ENCODE measurements at regions not wholly inside any gene's neighbourhood (a gene's known extent, or its start where the extent isn't known, plus 50 kb on each side); places are given as distances from the start of the nearest gene placed in this dataset.

- TF ChIP-seq, protein P1, sequence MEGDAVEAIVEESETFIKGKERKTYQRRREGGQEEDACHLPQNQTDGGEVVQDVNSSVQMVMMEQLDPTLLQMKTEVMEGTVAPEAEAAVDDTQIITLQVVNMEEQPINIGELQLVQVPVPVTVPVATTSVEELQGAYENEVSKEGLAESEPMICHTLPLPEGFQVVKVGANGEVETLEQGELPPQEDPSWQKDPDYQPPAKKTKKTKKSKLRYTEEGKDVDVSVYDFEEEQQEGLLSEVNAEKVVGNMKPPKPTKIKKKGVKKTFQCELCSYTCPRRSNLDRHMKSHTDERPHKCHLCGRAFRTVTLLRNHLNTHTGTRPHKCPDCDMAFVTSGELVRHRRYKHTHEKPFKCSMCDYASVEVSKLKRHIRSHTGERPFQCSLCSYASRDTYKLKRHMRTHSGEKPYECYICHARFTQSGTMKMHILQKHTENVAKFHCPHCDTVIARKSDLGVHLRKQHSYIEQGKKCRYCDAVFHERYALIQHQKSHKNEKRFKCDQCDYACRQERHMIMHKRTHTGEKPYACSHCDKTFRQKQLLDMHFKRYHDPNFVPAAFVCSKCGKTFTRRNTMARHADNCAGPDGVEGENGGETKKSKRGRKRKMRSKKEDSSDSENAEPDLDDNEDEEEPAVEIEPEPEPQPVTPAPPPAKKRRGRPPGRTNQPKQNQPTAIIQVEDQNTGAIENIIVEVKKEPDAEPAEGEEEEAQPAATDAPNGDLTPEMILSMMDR (IDR thresholded peaks at IDR 0.05 in 8 of 11, conservative IDR thresholded peaks at IDR 0.05 in 3 of 11), result no peak
- no peak for TF ChIP-seq POLR2A (IDR thresholded peaks at IDR 0.05)
- no peak for TF ChIP-seq POLR2AphosphoS5 (IDR thresholded peaks at IDR 0.05)
Measured at GRCh38 chr5:8719796-8720195, 826.1 kb downstream of the SEMA5A start.
